ENCODE measurements at regions not wholly inside any gene's neighbourhood (a gene's known extent, or its start where the extent isn't known, plus 50 kb on each side); places are given as distances from the start of the nearest gene placed in this dataset.
"Not testable (repeated sequence)": the region's sequence is repeated elsewhere in the genome, so short reads cannot be mapped to it uniquely, and the experiment has no call there.

DNA sequence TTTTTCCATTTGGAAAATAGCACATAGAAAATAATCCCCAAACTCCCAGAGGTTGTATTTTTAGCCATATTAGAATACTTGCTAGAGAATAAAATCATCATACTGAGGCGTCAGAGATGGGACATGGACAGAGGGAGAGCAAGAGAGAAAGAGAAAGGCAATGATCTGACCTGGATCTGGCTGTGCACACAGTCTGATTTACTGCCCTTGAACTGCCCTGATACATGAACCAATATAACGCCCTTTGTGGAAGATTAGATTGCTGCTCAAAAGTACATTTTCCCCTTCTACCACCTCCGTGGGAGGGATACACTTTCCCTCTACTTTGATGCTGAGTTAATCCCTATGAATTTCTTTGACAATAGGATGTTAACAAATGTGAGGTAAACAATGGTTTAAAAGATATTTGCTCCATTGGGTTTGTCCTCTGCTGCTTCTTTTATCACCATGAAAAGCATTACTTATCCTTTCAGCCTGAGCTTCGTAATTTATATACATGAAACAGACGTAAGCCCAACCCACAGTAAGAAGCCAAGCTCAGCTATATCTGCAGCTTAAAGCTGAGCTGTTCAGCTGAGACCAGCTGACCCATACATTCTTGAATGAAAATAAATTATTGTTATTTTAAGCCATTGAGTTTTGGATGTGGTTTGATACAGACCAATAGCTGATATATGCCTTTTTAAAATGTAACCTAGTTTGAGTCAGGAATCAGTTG is 1664.6 kb upstream of the CELF4 start:
- DNase-seq (ENCODE audit: low read depth in 2 of 2): no peak

DNA sequence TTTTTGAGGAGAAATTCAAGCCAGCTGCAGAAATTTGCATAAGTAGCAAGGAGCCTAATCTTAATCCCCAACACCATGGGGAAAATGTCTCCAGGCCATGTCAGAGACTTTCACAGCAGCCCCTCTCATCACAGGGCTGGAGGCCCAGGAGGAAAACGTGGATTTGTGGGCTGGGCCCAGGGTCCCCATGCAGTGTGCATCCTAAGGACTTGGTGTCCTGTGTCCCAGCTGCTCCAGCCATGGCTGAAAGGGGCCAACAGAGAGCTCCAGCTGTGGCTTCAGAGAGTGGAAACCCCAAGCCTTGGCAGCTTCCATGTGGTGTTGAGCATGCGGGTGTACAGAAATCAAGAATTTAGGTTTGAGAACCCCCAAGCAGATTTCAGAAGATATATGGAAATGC is 1662.2 kb upstream of the CELF4 start:
- DNase-seq (ENCODE audit: low read depth in 2 of 2): not testable (repeated sequence)

DNA sequence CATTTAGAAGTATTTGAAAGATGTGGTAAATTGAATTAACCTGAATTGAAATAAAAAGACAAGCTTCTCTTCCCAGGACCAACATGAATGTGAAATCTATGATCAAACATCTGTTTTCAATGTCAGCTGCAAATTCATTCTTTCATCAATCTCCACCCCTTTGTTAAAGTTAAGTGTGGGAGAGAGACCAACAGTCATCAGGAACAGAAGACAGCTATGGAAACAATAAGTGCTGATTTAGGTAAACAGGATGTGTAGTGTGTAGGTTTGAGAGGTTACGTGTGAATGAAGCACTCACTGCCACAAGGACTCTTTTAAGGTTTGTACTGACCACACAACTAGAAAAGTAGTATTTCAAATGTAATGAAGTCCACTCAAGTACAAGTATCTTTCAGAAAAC is 1659.8 kb upstream of the CELF4 start:
- no peak for DNase-seq (ENCODE audit: low read depth in 2 of 2)

DNA sequence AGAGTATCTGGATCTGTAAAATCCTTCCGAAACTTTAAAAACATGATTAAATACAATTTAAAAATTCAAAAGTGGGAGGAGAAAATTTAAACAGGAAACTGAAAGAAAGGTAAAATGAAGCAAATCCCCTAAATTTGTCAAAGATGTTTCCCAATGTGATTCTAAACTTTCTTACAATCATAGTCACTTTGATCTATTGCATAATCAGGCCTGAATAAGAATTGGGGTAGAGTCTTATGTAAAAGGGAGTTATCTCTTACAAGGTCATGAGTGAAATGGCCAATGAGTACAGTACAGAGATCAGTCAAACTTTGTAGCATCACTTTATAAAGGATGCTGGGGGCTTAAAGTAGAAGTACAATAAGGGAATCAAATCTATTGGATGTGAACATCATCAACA is 1657.7 kb upstream of the CELF4 start:
- no peak for DNase-seq (ENCODE audit: low read depth in 2 of 2)

DNA sequence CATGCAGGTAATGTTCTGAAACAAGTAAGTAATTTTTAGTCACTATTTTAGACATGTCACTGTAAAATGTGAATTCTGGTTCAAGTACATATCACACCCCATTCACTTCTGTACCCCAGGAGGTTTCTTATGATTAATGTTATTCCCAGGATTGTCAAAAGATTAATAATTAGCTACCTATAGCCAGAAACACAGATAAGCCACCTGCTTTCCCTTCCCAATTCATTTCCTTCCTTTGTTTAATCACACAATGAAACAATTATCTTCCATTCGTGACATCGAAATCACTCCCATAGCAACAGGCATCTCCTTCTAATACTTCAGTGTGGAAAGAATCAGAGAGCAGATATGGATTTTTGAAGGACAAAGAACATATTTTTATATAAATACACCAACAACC is 1650.3 kb upstream of the CELF4 start:
- DNase-seq (ENCODE audit: low read depth in 2 of 2): no peak

DNA sequence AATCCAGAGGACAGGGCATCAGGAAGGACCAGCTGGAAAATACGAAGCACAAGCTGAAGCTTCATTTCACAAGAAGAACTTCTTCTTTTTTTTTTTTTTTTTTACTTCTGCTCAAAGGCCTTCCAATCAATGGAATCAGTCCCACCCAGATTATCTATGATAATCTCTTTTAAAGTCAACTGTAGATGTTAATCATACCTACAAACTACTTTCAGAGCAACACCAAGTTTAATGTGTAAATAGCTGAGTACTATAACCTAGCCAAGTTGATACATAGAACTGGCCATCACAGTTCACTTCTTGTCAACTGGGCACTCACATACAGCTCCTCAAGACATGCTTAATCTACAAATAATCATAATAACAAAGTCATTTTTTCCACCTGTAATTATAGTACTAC is 1645.9 kb upstream of the CELF4 start:
- DNase-seq (ENCODE audit: low read depth in 2 of 2): no peak

DNA sequence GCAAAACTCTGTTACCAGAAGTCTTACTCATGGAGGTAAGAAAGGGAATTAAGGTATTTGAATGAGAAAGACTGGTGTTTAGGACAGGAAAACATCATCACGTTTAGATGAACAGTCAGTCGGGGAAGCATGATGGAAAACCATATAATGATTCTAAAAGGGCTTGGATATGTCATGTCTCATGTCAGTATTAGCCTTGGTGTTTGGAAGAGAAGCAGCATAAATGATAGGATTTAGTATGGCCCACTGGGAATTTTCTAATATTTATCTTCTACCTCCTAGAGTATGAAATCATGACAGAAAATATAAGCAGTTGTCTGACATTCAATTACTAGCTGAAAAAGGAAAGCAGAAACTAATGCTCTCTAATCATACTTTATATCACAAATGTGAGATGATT is 1643.6 kb upstream of the CELF4 start:
- DNase-seq (ENCODE audit: low read depth in 2 of 2): no peak

DNA sequence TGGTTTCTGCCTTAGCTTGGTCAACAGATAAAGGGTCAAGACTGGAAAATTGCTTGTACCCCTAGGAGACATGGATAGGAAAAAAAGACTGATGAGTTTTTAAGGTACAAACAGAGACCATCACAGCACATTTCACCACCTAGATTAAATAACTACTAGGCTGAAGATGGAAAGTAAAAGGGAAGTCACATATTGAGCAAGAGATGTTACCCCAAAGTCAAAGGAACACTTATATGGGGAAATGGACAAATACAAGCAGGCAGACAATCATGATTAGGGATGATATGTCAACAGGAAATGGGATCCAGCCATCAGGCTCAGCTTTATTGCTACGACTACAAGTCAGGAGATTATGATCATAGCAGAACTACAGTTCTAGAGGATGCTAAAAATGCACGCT is 1643.1 kb upstream of the CELF4 start:
- no peak for DNase-seq (ENCODE audit: low read depth in 2 of 2)

DNA sequence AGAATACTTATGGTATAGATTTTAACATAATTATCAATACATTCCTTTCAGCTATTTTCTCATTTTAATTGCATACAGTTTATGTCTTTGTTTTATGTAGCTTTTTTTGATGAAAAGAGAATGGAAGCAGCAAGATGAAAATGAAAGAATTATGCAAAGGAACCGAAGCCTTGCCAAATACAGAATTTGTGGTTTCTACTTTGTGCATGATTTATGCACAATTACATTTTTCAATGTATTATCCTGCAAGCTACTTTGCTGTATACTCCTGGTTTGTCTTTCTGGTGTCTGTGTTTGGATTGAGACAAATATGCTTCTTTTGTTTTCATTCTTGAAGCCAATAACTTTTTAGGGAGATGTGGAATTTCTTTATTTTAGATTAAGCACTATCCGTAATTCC is 1642.6 kb upstream of the CELF4 start:
- no peak for DNase-seq (ENCODE audit: low read depth in 2 of 2)

DNA sequence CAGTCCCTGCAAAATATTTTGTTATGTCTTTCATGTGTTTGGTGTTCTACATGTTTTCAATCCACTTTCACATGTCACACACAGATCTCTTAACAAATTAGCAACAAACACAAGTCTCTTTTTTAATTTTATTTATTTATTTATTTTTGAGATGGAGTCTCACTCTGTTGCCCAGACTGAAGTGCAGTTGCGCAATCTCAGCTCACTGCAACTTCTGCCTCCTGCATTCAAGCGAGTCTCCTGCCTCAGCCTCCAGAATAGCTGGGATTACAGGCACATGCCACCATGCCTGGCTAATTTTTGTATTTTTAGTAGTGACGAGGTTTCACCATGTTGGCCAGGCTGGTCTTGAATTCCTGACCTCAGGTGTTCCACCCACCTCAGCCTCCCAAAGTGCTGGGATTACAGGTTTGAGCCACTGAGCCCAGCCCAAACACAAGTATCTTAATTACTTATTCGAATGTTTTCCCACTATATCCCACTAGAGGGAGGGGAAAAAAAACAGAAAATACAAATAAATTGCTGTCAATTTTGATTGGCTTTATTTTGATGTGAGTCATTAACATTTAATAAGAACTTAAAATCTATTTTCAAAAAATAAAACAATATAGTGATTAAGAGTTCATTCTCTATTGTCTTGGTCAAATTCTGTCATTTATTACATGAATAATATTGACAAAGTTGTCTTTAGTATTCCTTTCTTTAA is 1641.0 kb upstream of the CELF4 start:
- DNase-seq (ENCODE audit: low read depth in 2 of 2): not testable (repeated sequence)

DNA sequence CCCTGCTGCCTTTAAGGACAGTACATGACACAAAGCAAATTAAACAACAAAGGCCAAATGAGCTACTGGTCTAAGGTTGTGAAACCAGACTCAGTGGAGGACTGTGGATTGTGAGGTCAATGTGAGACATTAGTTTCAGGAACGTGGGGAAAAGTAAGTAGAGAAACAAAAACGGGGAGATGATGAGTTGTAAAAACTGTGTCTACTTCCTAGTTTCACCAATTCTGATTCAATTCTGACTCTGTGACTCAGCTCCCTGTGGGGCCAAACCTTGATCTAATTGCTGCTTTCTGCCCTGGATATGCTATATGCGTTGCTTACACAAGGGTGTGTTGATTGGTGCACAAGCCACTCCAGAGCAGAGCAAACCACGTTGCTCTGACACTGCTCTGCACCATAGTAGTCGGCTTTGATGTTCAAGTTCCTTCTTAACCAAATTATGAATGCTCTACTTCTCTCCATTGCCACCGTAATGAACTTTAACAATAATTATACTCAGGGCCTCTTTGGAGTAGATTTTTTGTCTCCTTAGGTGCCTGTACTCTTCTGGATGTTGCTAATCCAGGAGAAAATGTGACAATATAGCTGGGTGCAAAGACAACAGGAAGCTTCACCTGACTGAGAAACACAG is 1640.1 kb upstream of the CELF4 start:
- DNase-seq (ENCODE audit: low read depth in 2 of 2): no peak

DNA sequence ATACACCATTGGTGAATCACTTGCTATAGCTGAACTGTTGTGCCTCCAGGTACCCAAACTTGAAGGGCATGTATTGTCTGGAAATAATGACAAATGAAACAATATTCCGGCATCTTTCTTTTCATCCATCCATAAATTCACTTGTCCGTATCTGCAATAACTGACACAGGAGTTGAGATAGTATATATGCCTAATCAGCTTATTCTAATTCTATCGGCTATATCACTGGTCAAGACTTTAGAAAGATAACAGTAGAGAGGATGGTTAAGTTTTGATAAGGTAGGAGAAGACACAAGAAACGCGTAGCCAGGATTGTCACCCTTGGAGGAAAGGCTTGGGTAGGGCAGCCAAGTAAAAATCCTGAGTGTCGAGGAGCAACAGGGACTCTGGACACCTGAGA is 1634.6 kb upstream of the CELF4 start:
- DNase-seq (ENCODE audit: low read depth in 2 of 2): no peak

DNA sequence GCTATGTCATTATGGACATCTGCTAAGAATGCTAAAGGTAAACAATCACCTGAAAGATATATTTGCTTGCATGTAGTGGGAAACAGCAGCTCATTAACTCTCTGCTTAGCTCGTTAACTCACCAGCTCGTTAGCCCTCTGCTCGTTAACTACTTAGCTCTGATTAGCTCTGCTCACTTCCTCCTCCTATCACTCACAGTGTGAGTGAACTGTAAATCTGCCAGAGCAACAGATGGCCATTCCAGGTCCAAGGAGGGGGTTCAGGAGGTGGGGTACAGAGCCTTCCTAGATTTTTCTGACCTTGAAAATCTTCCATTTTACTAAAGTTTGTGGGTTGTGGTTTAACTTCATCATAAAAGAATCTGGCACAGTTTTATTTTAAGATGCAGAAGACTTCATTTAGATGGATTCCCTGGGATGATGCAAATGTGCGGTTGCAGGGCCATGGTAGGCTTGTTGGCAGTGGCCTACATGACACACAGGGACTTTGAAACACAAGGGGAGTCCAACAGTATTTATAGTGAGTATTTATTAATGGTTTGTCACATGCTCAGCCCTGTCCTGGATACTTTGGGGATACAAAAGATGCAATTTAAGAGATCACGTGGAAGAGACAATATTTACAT is 1633.7 kb upstream of the CELF4 start:
- DNase-seq (ENCODE audit: low read depth in 2 of 2): no peak

DNA sequence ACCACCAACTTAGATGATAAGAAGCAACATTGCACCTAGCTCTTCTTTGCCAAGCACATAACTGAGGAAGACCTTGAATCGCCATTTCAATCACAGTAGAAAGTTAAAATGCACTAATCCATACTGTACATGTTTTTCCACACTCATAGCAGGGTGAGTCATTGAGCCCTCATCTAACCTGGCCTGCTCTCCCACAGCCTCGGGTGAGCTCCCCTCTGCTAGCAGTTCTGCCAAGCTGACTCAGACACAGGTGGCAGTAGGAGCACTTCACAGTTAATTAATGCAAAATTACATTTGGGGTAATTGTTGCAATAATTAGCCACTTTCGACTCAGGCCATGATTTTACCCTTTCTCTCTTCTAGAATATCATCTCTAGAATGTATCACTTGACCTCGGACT is 1632.8 kb upstream of the CELF4 start:
- DNase-seq (ENCODE audit: low read depth in 2 of 2): no peak

DNA sequence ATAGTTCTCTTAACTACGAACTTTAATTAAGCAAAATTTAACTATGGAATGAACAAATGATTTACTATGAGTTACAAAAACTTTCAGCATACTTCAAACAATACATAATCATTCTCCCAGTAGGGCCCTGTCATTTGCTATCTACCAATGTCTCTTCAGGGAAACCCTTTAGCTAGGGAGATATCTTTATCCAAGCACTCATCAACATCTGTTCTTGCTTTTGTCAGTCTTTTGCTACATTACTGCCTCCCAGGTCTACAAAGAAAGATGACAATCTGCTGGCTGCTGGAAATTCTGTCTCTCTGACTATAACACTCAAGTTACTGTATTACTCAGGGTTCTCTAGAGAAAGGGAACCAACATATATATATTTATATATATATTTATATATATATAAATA is 1626.3 kb upstream of the CELF4 start:
- no peak for DNase-seq (ENCODE audit: low read depth in 2 of 2)

DNA sequence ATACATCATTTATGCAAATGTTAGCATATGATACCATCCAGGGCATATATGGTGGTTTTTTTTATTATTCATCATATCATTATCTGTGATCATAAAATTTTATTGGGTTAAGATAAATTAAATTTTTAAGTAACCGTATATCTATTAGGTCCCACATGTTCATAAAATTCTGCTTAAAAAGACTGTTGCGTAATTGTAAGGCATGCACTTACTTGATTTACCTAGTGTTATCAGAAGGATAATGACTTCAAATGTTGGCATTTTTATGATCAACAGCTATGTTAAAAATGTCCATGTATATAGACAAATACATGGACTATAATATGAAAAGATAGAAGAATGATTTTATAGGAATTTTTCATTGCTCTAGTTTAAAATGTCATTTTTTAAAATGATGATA is 1625.5 kb upstream of the CELF4 start:
- DNase-seq (ENCODE audit: low read depth in 2 of 2): no peak

DNA sequence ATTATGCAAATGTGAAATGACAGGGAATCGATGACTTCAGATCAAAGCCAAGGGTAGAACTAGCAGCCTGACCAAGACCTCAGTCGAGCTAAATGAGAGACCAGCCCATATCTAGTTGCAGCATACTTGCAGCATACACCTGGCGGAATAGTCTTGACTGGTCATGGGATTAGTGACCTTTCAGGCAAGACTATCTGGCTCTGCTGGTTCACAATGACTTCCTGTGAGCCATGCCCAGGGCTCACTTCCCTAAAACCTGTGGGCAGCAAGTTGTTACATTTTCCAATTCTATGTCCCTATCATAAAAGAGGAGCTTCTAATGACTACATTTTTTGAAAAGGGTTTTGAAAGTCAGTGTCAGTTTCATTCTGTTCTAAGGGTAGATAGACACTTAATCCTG is 1624.9 kb upstream of the CELF4 start:
- DNase-seq (ENCODE audit: low read depth in 2 of 2): no peak

DNA sequence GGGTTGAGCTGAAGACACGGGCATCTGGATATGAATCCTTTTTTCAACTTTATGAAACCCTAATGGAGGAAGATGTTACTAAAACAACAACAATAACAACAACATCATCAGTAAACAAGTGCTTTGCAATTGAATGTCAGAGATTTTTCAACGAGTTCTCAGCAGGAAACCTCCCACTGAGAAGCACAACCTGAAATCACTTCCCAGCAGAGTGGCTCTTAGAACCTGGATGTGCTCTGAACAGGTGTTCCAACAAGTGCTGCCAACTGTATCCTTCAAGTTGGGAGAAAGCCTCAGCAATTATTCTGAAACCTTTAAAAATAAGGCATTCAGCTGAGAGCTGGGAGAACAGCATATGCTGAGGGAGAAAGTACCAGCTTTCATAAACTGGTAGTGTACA is 1622.7 kb upstream of the CELF4 start:
- DNase-seq (ENCODE audit: low read depth in 2 of 2): no peak

DNA sequence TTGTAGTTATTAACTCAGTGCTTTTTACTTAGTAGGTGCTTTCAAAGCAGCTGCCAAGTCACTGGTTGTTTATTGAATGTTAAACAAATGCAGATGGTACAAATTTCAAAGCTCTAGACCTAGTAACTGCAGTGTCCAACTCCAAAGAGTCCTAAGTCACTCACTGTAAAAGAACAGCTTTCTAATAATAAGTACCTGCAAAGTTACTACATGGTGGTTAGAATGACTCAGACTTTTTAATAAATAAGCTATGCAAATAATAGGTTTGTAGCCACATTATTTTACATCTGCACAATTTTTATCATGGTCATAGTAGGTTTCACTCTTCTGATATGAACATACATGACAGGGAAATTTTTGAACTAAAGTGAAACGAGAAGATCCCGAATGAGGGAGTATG is 1620.4 kb upstream of the CELF4 start:
- DNase-seq (ENCODE audit: low read depth in 2 of 2): no peak

DNA sequence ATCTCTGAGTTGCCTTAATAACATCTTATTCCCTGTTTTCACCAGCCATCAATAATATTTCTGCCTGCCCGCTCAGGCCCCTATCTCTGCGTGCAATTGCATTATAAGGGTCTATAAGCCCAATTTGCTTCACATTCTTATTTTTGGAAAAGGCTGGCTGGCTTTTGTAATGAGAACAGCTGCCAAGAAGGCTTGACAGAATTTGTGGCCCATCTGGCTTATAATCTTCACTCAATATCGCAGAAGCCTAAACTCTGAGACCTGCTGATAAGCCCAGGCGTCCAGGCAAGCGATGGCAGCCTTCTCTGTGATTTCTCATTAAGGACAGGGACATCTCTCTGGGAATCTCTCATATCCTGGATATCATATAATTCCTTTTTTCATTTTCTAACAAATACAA is 1618.6 kb upstream of the CELF4 start:
- no peak for DNase-seq (ENCODE audit: low read depth in 2 of 2)

DNA sequence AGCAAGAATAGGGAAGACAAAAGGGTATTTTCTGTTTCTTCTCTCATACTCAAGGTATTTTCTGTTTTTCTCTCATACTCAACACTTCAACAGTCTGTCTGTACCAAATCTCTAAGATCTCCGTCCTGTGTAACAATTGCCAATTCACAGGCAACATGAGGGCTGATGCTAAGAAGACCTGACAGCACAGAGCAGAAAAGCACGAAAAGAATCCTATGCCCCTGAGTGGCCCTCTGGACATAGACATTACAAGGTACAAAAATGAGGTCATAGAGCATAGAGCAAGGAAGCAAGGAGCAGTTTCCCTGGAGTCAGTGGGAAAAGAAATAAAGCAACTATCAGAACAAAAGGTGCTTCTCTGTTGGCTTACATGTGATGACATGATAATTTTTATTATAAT is 1612.6 kb upstream of the CELF4 start:
- DNase-seq (ENCODE audit: low read depth in 2 of 2): no peak

DNA sequence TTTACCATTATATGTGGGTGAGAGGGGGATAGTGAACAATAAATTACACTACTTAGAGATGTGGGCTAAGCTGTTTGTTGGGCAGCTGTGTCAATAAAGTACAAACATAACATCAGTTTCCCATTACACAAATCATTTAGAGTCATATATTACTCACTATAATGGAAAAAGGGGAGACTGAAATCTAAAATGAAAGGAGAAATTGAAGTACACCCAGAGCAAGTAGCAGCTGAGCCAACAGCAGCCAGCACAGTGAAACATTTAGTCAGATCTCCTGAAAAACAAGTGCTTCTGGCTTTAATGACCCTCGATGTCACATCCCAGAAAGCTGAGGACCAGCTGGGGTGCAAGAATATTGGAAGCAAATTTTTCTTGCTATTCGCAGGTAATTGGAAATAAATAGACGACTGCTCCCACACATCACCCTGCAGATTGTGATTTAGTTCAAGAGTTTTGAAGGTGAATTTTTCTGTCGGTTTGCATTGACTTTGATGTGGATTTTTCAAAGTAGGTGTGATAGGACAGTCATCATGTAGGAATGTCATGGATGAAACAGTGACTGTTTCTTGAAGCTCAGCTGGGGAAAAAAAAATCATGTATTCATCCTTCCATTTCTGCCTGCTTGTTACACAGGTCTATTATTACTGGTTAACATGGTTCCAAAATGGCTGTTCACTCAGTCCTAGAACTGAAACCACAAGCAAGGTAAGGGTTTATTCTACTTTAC is 1607.3 kb upstream of the CELF4 start:
- no peak for DNase-seq (ENCODE audit: low read depth in 2 of 2)

All from stimulated activated CD4-positive, alpha-beta T cell treated with anti-CD3 and anti-CD28 coated beads, Interleukin-1b, Interleukin-23, amount 100 ng/mL, for 4 hours (primary cell).